ENCODE measurements at regions not wholly inside any gene's neighbourhood (a gene's known extent, or its start where the extent isn't known, plus 50 kb on each side); places are given as distances from the start of the nearest gene placed in this dataset.

DNA sequence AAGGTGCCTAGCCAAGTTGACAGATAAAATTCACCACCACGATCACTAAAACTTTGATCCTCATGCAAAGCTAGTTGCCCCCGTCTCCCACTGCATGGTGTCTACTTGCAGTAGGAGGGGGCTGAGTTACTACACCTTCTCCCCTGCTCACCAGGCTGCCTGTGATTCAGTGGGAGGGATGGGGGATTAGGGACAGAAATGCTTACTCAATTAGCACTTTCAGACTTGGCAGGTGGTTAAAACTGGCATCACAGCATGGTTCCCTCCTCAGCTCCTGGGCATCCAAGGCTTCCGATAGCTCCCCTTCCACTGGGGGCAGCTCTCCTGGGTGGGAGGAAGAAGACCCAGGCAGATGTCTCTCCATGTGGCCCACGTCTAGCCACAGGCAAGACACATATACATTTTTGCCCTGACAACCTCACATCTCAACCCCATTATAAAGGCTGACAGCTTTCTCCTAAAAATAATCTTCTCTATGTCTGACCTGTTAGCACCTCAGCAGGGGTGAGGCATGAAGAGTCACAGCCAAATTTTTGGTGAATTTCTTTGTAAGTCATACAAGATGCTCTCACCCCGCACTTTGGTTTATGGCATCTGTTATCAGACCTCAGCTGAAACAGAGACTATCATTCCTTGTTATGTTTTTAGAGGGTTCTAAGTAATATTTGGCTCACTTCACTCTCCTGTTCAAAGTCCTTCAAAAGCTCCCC is 369.0 kb downstream of the SV2B start:
- TF ChIP-seq PAX5 (IDR thresholded peaks at IDR 0.05; ENCODE audit: insufficient read depth, low read length, severe bottlenecking) (no peak), TAF1 (IDR thresholded peaks at IDR 0.05; ENCODE audit: low read depth, low read length) (no peak), POLR2A (IDR thresholded peaks at IDR 0.05; ENCODE audit: low read depth, low read length) (no peak), POLR2AphosphoS5 (IDR thresholded peaks at IDR 0.05; ENCODE audit: low read depth, low read length) (no peak)

Data from GM12891 (cell line).